Colonic mucosa (tissue), 4 donors: ENCODE measurements at regions not wholly inside any gene's neighbourhood (a gene's known extent, or its start where the extent isn't known, plus 50 kb on each side); places are given as distances from the start of the nearest gene placed in this dataset.

Source experiments
- DNase-seq: peaks from one replicate; pipeline ENCODE4 v3.0.0-alpha.2; 2020
- H3K27ac ChIP-seq: fragments of 200-600 bp; one replicate; pipeline ENCODE4 v1.8.0; 2021
- H3K27me3 ChIP-seq: fragments of 200-600 bp; one replicate; pipeline ENCODE4 v1.8.0; 2021
- H3K36me3 ChIP-seq: fragments of 200-600 bp; one replicate; pipeline ENCODE4 v1.8.0; 2021
- H3K4me1 ChIP-seq: fragments of 200-600 bp; one replicate; pipeline ENCODE4 v1.8.0; 2021; ENCODE audit warnings: mild to moderate bottlenecking
- H3K4me3 ChIP-seq: fragments of 200-600 bp; one replicate; pipeline ENCODE4 v1.8.0; 2021
- H3K9ac ChIP-seq, 2 donors: one replicate each; pipeline ENCODE4 v1.7.0; 2013; ENCODE audit warnings: control low read depth in 2 of 2, low read depth in 2 of 2, low read length in 2 of 2
- H3K9me3 ChIP-seq: fragments of 200-600 bp; one replicate; pipeline ENCODE4 v1.8.0; 2021
- CTCF ChIP-seq: fragments of 200-600 bp; IDR thresholded peaks from one replicate; pipeline ENCODE4 v1.8.0; 2022; ENCODE audit warnings: antibody characterized with exemption, mild to moderate bottlenecking
- intact Hi-C: fragments of 100-400 bp; cut with DNase I; formaldehyde crosslinking; loops from one replicate; pipeline ENCODE4 v1.14.1; 2022
- donor health status: healthy.
- donor health status: DM: no; HTN: no; CAD: no.
- donor health status: DM: no; HTN: no; CAD: no.

- Histone ChIP-seq H3K36me3 (no peaks in the 10 kb centered on the region), H3K9me3 (no peaks in the 10 kb centered on the region), H3K9ac (no peak overlapping the region), H3K27me3 (no peaks in the 10 kb centered on the region), H3K4me3 (no peak overlapping the region), H3K4me1 (no peaks in the 10 kb centered on the region), H3K27ac (no peak overlapping the region)
- no peak for DNase-seq
- no peak for TF ChIP-seq CTCF
- intact Hi-C loops, result no loop called here
Measured at GRCh38 chr1:194369060-194369459, 1182.6 kb upstream of the B3GALT2 start.

- H3K9me3 ChIP-seq, result no peaks in the 10 kb centered on the region
- intact Hi-C loops, result no loop called here
- H3K9ac ChIP-seq, result no peak overlapping the region
- H3K4me3 ChIP-seq, result no peak overlapping the region
- H3K27ac ChIP-seq, result no peak overlapping the region
- no peak for DNase-seq
- H3K36me3 ChIP-seq, result no peaks in the 10 kb centered on the region
- TF ChIP-seq CTCF, result no peak
- no peaks in the 10 kb centered on the region for H3K4me1 ChIP-seq
- no peaks in the 10 kb centered on the region for H3K27me3 ChIP-seq
Measured at GRCh38 chr1:194367121-194367520, 1180.7 kb upstream of the B3GALT2 start.

- Histone ChIP-seq H3K9ac (no peak overlapping the region), H3K9me3 (no peaks in the 10 kb centered on the region), H3K36me3 (no peaks in the 10 kb centered on the region), H3K27ac (no peak overlapping the region), H3K4me1 (no peaks in the 10 kb centered on the region), H3K27me3 (no peaks in the 10 kb centered on the region), H3K4me3 (no peak overlapping the region)
- no peak for TF ChIP-seq CTCF
- intact Hi-C loops, result no loop called here
- no peak for DNase-seq
Measured at GRCh38 chr1:194366705-194367104, 1180.3 kb upstream of the B3GALT2 start.

- intact Hi-C loops, result no loop called here
- Histone ChIP-seq H3K9ac (no peak overlapping the region), H3K27ac (no peak overlapping the region), H3K4me3 (no peak overlapping the region), H3K9me3 (no peaks in the 10 kb centered on the region), H3K4me1 (no peaks in the 10 kb centered on the region), H3K36me3 (no peaks in the 10 kb centered on the region), H3K27me3 (no peaks in the 10 kb centered on the region)
- TF ChIP-seq CTCF, result no peak
- no peak for DNase-seq
Measured at GRCh38 chr1:194362327-194362726, 1175.9 kb upstream of the B3GALT2 start.

GRCh38 chr1:194361374-194362131 lies 1175.1 kb upstream of the B3GALT2 start:
- TF ChIP-seq CTCF, result no peak
- H3K4me3 ChIP-seq, result no peak overlapping the region
- H3K4me1 ChIP-seq, result no peaks in the 10 kb centered on the region
- H3K27ac ChIP-seq, result no peak overlapping the region
- H3K27me3 ChIP-seq, result no peaks in the 10 kb centered on the region
- DNase-seq, result no peak
- intact Hi-C loops, result no loop called here
- H3K36me3 ChIP-seq, result no peaks in the 10 kb centered on the region
- H3K9ac ChIP-seq, result no peak overlapping the region
- no peaks in the 10 kb centered on the region for H3K9me3 ChIP-seq
